HG03066 (cell line): ENCODE measurements at regions not wholly inside any gene's neighbourhood (a gene's known extent, or its start where the extent isn't known, plus 50 kb on each side); places are given as distances from the start of the nearest gene placed in this dataset.

Experiments used
- ATAC-seq: cut with Tn5 transposase; IDR thresholded peaks from one replicate; pipeline ENCODE4 v1.9.1; 2021; ENCODE audit warnings: low read depth; ENCODE audit not compliant: unreplicated experiment

GRCh38 chr1:193654951-193655735 is 468.7 kb upstream of the B3GALT2 start:
- ATAC-seq = no peak

- no peak for ATAC-seq
These were observed 463.2 kb upstream of the B3GALT2 start for GRCh38 chr1:193649587-193649986.

GRCh38 chr1:193634876-193635275 is 448.5 kb upstream of the B3GALT2 start:
- no peak for ATAC-seq

- no peak for ATAC-seq
These were observed 448.1 kb upstream of the B3GALT2 start for GRCh38 chr1:193634470-193634869.

GRCh38 chr1:193633991-193634390 is 447.6 kb upstream of the B3GALT2 start:
- no peak for ATAC-seq

GRCh38 chr1:193633093-193633492 is 446.7 kb upstream of the B3GALT2 start:
- ATAC-seq = no peak

GRCh38 chr1:193631306-193631705 is 444.9 kb upstream of the B3GALT2 start:
- ATAC-seq = no peak

GRCh38 chr1:193629875-193630274 is 443.5 kb upstream of the B3GALT2 start:
- ATAC-seq = no peak

GRCh38 chr1:193626695-193627094 is 440.3 kb upstream of the B3GALT2 start:
- ATAC-seq = no peak

- no peak for ATAC-seq
These were observed 438.8 kb upstream of the B3GALT2 start for GRCh38 chr1:193625255-193625654.

- no peak for ATAC-seq
These were observed 433.5 kb upstream of the B3GALT2 start for GRCh38 chr1:193619911-193620310.

- ATAC-seq = no peak
These were observed 428.4 kb upstream of the B3GALT2 start for GRCh38 chr1:193614817-193615216.

GRCh38 chr1:193614275-193614674 is 427.9 kb upstream of the B3GALT2 start:
- ATAC-seq = no peak

- no peak for ATAC-seq
These were observed 426.6 kb upstream of the B3GALT2 start for GRCh38 chr1:193613041-193613440.

GRCh38 chr1:193609592-193609991 is 423.2 kb upstream of the B3GALT2 start:
- ATAC-seq = no peak

- no peak for ATAC-seq
These were observed 421.4 kb upstream of the B3GALT2 start for GRCh38 chr1:193607787-193608186.

- no peak for ATAC-seq
These were observed 419.6 kb upstream of the B3GALT2 start for GRCh38 chr1:193606035-193606434.

GRCh38 chr1:193602705-193603104 is 416.3 kb upstream of the B3GALT2 start:
- no peak for ATAC-seq

GRCh38 chr1:193593147-193593885 is 406.9 kb upstream of the B3GALT2 start:
- ATAC-seq = no peak

- ATAC-seq = no peak
These were observed 405.9 kb upstream of the B3GALT2 start for GRCh38 chr1:193592317-193592716.

GRCh38 chr1:193590102-193590501 is 403.7 kb upstream of the B3GALT2 start:
- ATAC-seq = no peak

GRCh38 chr1:193589597-193590040 is 403.2 kb upstream of the B3GALT2 start:
- no peak for ATAC-seq
